ENCODE measurements at regions not wholly inside any gene's neighbourhood (a gene's known extent, or its start where the extent isn't known, plus 50 kb on each side); places are given as distances from the start of the nearest gene placed in this dataset.

DNA sequence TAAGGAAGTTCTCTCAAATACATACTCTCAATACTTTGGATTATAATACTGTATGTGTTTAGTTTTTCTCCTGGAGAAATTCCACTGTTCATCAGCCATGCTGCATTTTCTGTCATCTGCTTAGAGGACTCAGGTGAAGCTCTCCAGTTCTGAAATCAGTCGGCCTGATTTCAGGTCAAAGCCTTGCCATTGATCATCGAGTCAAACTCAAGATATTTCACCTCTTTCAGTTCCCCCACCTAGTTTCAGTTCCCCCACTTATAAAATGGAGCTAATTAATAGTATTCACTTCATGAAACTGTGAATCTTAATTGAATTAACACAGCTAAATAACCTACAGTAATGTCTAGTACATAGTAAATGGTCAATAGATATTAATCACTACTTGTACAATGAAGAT lies 75.3 kb upstream of the L3MBTL4 start:
- no peak for TF ChIP-seq NR3C1 (CRISPR knock-in tag; conservative IDR thresholded peaks at IDR 0.05; ENCODE audit: low read depth)
- TF ChIP-seq, protein P1, sequence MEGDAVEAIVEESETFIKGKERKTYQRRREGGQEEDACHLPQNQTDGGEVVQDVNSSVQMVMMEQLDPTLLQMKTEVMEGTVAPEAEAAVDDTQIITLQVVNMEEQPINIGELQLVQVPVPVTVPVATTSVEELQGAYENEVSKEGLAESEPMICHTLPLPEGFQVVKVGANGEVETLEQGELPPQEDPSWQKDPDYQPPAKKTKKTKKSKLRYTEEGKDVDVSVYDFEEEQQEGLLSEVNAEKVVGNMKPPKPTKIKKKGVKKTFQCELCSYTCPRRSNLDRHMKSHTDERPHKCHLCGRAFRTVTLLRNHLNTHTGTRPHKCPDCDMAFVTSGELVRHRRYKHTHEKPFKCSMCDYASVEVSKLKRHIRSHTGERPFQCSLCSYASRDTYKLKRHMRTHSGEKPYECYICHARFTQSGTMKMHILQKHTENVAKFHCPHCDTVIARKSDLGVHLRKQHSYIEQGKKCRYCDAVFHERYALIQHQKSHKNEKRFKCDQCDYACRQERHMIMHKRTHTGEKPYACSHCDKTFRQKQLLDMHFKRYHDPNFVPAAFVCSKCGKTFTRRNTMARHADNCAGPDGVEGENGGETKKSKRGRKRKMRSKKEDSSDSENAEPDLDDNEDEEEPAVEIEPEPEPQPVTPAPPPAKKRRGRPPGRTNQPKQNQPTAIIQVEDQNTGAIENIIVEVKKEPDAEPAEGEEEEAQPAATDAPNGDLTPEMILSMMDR (IDR thresholded peaks at IDR 0.05), result no peak
- TF ChIP-seq ZNF263 (CRISPR knock-in tag; IDR thresholded peaks at IDR 0.05; ENCODE audit: low read depth), result no peak
- no peak for TF ChIP-seq ZNF219 (CRISPR knock-in tag; IDR thresholded peaks at IDR 0.05; ENCODE audit: borderline replicate concordance)
- TF ChIP-seq, protein P2, sequence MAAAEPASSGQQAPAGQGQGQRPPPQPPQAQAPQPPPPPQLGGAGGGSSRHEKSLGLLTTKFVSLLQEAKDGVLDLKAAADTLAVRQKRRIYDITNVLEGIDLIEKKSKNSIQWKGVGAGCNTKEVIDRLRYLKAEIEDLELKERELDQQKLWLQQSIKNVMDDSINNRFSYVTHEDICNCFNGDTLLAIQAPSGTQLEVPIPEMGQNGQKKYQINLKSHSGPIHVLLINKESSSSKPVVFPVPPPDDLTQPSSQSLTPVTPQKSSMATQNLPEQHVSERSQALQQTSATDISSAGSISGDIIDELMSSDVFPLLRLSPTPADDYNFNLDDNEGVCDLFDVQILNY (CRISPR knock-in tag; IDR thresholded peaks at IDR 0.05), result no peak
- TF ChIP-seq KAT7 (CRISPR knock-in tag; IDR thresholded peaks at IDR 0.05; ENCODE audit: borderline replicate concordance), result no peak
- no peak for TF ChIP-seq NR2C2 (CRISPR knock-in tag; IDR thresholded peaks at IDR 0.05)
- TF ChIP-seq CREB1 (CRISPR knock-in tag; IDR thresholded peaks at IDR 0.05), result no peak
- no peak for TF ChIP-seq TEAD4 (CRISPR knock-in tag; IDR thresholded peaks at IDR 0.05)
- TF ChIP-seq NR1H2 (CRISPR knock-in tag; IDR thresholded peaks at IDR 0.05), result no peak
- no peak for TF ChIP-seq ZNF416 (CRISPR knock-in tag; IDR thresholded peaks at IDR 0.05)
- TF ChIP-seq ETV6 (CRISPR knock-in tag; IDR thresholded peaks at IDR 0.05), result no peak
- TF ChIP-seq, protein P3, sequence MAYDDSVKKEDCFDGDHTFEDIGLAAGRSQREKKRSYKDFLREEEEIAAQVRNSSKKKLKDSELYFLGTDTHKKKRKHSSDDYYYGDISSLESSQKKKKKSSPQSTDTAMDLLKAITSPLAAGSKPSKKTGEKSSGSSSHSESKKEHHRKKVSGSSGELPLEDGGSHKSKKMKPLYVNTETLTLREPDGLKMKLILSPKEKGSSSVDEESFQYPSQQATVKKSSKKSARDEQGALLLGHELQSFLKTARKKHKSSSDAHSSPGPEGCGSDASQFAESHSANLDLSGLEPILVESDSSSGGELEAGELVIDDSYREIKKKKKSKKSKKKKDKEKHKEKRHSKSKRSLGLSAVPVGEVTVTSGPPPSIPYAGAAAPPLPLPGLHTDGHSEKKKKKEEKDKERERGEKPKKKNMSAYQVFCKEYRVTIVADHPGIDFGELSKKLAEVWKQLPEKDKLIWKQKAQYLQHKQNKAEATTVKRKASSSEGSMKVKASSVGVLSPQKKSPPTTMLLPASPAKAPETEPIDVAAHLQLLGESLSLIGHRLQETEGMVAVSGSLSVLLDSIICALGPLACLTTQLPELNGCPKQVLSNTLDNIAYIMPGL (CRISPR knock-in tag; IDR thresholded peaks at IDR 0.05), result no peak
